HL-60 (cell line): ENCODE measurements at regions not wholly inside any gene's neighbourhood (a gene's known extent, or its start where the extent isn't known, plus 50 kb on each side); places are given as distances from the start of the nearest gene placed in this dataset.
"Not testable (repeated sequence)": the region's sequence is repeated elsewhere in the genome, so short reads cannot be mapped to it uniquely, and the experiment has no call there.

ENCODE experiments used
- DNase-seq, 2 experiments: peaks; one replicate each; pipeline ENCODE4 v3.0.0-alpha.2; 2010 to 2020; ENCODE audit warnings: low read depth in 1 of 2, low spot score in 1 of 2
- H3K27ac ChIP-seq: fragments of 250-450 bp; sonication (Bioruptor Pico); replicated peaks from 2 replicates; pipeline ENCODE4 v1.5.1; 2020; ENCODE audit warnings: mild to moderate bottlenecking, moderate library complexity
- H3K27me3 ChIP-seq: fragments of 250-450 bp; sonication (Bioruptor Pico); 2 replicates; pipeline ENCODE4 v1.5.1; 2021; ENCODE audit warnings: mild to moderate bottlenecking, moderate library complexity; ENCODE audit not compliant: insufficient read depth, poor library complexity, severe bottlenecking
- H3K4me3 ChIP-seq: replicated peaks from 2 replicates; pipeline ENCODE4 v1.5.1; 2011; ENCODE audit warnings: mild to moderate bottlenecking, control low read depth, low read length; ENCODE audit not compliant: insufficient read depth
- CTCF ChIP-seq: IDR thresholded peaks from one replicate; pipeline ENCODE4 v1.5.1; 2011; ENCODE audit warnings: low read length, control low read depth, inconsistent platforms; ENCODE audit not compliant: insufficient read depth
- GABPA ChIP-seq: IDR thresholded peaks from 2 replicates; pipeline ENCODE4 v1.6.1; 2012; ENCODE audit warnings: low read depth
- POLR2AphosphoS5 ChIP-seq: IDR thresholded peaks from 2 replicates; pipeline ENCODE4 v1.6.1; 2012; ENCODE audit warnings: low read depth
- REST ChIP-seq: IDR thresholded peaks from 2 replicates; pipeline ENCODE4 v1.6.1; 2012; ENCODE audit warnings: low read depth; ENCODE audit not compliant: insufficient replicate concordance
- SPI1 ChIP-seq: IDR thresholded peaks from 2 replicates; pipeline ENCODE4 v1.6.1; 2012; ENCODE audit warnings: low read depth, mild to moderate bottlenecking, borderline replicate concordance

- DNase-seq: peak in 1 of 2 experiments; percentile 56
- Histone ChIP-seq H3K27ac (peak overlapping the region; percentile 74), H3K27me3 (no peaks in the 10 kb centered on the region), H3K4me3 (no peak overlapping the region; the same call in 1 of the 2 replicates)
- TF ChIP-seq GABPA: no peak
- peak; percentile 75; the same call in 1 of the 2 replicates for TF ChIP-seq SPI1
Measured at GRCh38 chrX:1026263-1027015, 186.0 kb downstream of the CRLF2 start.

GRCh38 chrX:1025413-1025812 is 187.0 kb downstream of the CRLF2 start:
- TF ChIP-seq POLR2AphosphoS5: no peak
- no peak for TF ChIP-seq REST
- no peak for TF ChIP-seq CTCF
- TF ChIP-seq GABPA: no peak
- no peak for TF ChIP-seq SPI1
- Histone ChIP-seq H3K4me3 (no peak overlapping the region), H3K27ac (peak overlapping the region; percentile 74), H3K27me3 (no peaks in the 10 kb centered on the region)
- DNase-seq: peak in 1 of 2 experiments; percentile 54

- no peak for TF ChIP-seq POLR2AphosphoS5
- no peak for TF ChIP-seq CTCF
- no peak for TF ChIP-seq SPI1
- no peak for TF ChIP-seq GABPA
- no peak for TF ChIP-seq REST
- no peak for DNase-seq
Measured at GRCh38 chrX:1023676-1024075, 188.8 kb downstream of the CRLF2 start.

GRCh38 chrX:1021314-1021993 is 191.0 kb downstream of the CRLF2 start:
- H3K4me3 ChIP-seq, H3K27ac ChIP-seq, DNase-seq, H3K27me3 ChIP-seq: not testable (repeated sequence)

More at GRCh38 chrX:1023676-1024075, 188.8 kb downstream of the CRLF2 start:
- Histone ChIP-seq H3K27me3 (no peaks in the 10 kb centered on the region), H3K4me3 (no peak overlapping the region), H3K27ac (no peak overlapping the region)
